ENCODE measurements at regions not wholly inside any gene's neighbourhood (a gene's known extent, or its start where the extent isn't known, plus 50 kb on each side); places are given as distances from the start of the nearest gene placed in this dataset.
A peak's percentile ranks its signal among the peaks of the same experiment; 100 is the strongest.

GRCh38 chr6:3584606-3585005 is 127.8 kb upstream of the SLC22A23 start:
- no peak for DNase-seq (ENCODE audit: low read depth)
- H3K4me3 ChIP-seq (ENCODE audit: low read length), result no peak overlapping the region
- TF ChIP-seq CTCF (IDR thresholded peaks at IDR 0.05; ENCODE audit: insufficient read depth, low read depth, low read length, missing control alignments), result no peak

- H3K4me3 ChIP-seq (ENCODE audit: low read length), result no peak overlapping the region
- TF ChIP-seq CTCF (IDR thresholded peaks at IDR 0.05; ENCODE audit: insufficient read depth, low read depth, low read length, missing control alignments), result no peak
- no peak for DNase-seq (ENCODE audit: low read depth)
Observed at GRCh38 chr6:3581469-3581868, 124.6 kb upstream of the SLC22A23 start.

GRCh38 chr6:3579652-3580175 is 122.9 kb upstream of the SLC22A23 start:
- TF ChIP-seq CTCF (IDR thresholded peaks at IDR 0.05; ENCODE audit: insufficient read depth, low read depth, low read length, missing control alignments), result no peak
- no peak overlapping the region for H3K4me3 ChIP-seq (ENCODE audit: low read length)
- DNase-seq (ENCODE audit: low read depth), result no peak

- peak; percentile 64 for DNase-seq (ENCODE audit: low read depth)
Observed at GRCh38 chr6:3578981-3579380, 122.1 kb upstream of the SLC22A23 start.

DNA sequence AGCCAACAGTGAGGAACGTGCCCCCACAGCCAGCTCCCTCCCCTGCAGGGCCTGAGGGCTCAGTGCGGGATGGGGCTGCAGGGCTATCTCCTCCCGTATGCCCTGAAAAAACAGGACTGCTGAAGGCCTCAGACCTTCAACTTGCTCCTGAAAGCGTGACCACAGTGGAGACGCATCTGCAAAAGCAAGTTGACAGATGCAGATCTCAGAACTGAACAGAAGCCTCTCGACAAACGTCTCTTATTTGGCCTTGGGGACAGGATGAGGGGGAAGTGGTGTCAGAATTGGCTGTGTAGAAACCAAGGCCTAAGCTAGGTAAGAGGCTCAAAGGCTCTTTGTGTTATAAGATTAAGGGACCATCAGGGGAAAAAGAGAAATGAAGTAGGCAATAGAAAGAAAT is 120.7 kb upstream of the SLC22A23 start:
- no peak for TF ChIP-seq CTCF (IDR thresholded peaks at IDR 0.05; ENCODE audit: insufficient read depth, low read depth, low read length, missing control alignments)
- DNase-seq (ENCODE audit: low read depth), result no peak
- no peak overlapping the region for H3K4me3 ChIP-seq (ENCODE audit: low read length)

More at GRCh38 chr6:3578981-3579380, 122.1 kb upstream of the SLC22A23 start:
- H3K4me3 ChIP-seq (ENCODE audit: low read length), result no peak overlapping the region
- TF ChIP-seq CTCF (IDR thresholded peaks at IDR 0.05; ENCODE audit: insufficient read depth, low read depth, low read length, missing control alignments), result no peak

DNA sequence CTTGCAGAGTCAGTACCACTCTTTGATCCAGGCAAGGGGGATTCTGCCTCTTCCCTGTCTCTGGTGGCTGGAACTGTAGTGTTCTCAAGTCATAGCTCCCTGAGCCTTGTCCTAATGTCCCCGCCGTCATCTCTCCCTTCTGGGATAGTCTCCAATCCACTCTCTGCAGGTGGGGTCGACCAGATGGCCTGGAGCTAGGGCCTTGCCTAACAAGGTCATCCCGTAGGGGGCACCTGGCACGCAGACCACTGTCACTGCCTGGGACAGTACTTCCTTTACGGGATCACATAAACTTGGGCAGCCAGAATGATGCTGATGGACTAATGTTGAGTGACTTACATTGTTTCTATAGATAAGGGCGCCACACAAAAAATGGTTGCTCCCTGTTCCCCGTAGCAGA is 118.9 kb upstream of the SLC22A23 start:
- no peak for TF ChIP-seq CTCF (IDR thresholded peaks at IDR 0.05; ENCODE audit: insufficient read depth, low read depth, low read length, missing control alignments)
- H3K4me3 ChIP-seq (ENCODE audit: low read length), result no peak overlapping the region
- no peak for DNase-seq (ENCODE audit: low read depth)

DNA sequence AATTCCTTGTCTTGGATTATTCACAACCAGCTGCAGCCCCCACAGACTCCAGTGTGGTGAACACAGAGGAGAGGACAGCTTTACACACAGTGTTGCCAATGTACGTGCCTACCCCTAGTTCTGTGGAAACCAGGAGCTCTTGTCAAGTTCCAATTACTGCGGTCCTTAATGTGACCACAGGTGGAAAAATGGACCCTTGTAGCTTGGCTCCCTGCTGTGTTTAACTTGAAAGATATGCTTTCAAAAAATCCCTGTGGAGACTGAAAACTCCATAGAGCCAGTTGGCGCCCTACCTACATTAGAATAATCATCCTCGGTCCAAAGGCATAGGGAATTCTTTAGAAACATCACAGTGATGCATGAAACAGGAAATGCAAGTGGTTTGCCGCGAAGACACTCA is 118.3 kb upstream of the SLC22A23 start:
- no peak for TF ChIP-seq CTCF (IDR thresholded peaks at IDR 0.05; ENCODE audit: insufficient read depth, low read depth, low read length, missing control alignments)
- DNase-seq (ENCODE audit: low read depth), result no peak
- no peak overlapping the region for H3K4me3 ChIP-seq (ENCODE audit: low read length)

Data from epithelial cell of esophagus (primary cell).